ENCODE measurements at regions not wholly inside any gene's neighbourhood (a gene's known extent, or its start where the extent isn't known, plus 50 kb on each side); places are given as distances from the start of the nearest gene placed in this dataset.

- no peak for TF ChIP-seq CTCF (IDR thresholded peaks at IDR 0.05; ENCODE audit: insufficient read depth, low read length, poor library complexity, severe bottlenecking)
- no peak for TF ChIP-seq EZH2phosphoT487 (conservative IDR thresholded peaks at IDR 0.05; ENCODE audit: low read length)
Measured at GRCh38 chr18:43914018-43914417, 636.7 kb upstream of the SYT4 start.

Data from SU-DHL-6 (cell line).